Uterus (tissue), 3 donors: ENCODE measurements at regions not wholly inside any gene's neighbourhood (a gene's known extent, or its start where the extent isn't known, plus 50 kb on each side); places are given as distances from the start of the nearest gene placed in this dataset.

ENCODE experiments used
- DNase-seq, 2 donors: peaks; one replicate each; pipeline ENCODE4 v3.0.0-alpha.2; 2019 to 2020
- H3K27ac ChIP-seq, 2 donors: fragments of 200-600 bp; sonication (generic); 1 replicate in 1 of 2; 2 replicates in 1 of 2; pipeline ENCODE4 v1.5.1; 2016 to 2018
- H3K27me3 ChIP-seq, 2 donors: fragments of 200-600 bp; sonication (generic); one replicate each; pipeline ENCODE4 v1.5.1; 2018 to 2019; ENCODE audit warnings: control low read depth in 1 of 2
- H3K36me3 ChIP-seq, 2 donors: fragments of 200-600 bp; sonication (generic); one replicate each; pipeline ENCODE4 v1.5.1; 2019; ENCODE audit warnings: control low read depth in 1 of 2
- H3K4me1 ChIP-seq, 2 donors: fragments of 200-600 bp; sonication (generic); one replicate each; pipeline ENCODE4 v1.5.1; 2018 to 2019; ENCODE audit warnings: control low read depth in 1 of 2
- H3K4me3 ChIP-seq, 2 donors: fragments of 200-600 bp; sonication (generic); 1 replicate in 1 of 2; 2 replicates in 1 of 2; pipeline ENCODE4 v1.5.1; 2018 to 2019; ENCODE audit warnings: mild to moderate bottlenecking in 1 of 2
- H3K9me3 ChIP-seq, 2 donors: fragments of 200-600 bp; sonication (generic); one replicate each; pipeline ENCODE4 v1.5.1; 2019; ENCODE audit warnings: control low read depth in 1 of 2
- CTCF ChIP-seq, 4 experiments: fragments of 200-600 bp in 2 of 4; fragments of 450-650 bp in 2 of 4; sonication (generic) in 2 of 4; IDR thresholded peaks; one replicate each; pipeline ENCODE4 v1.5.1; 2016 to 2019; ENCODE audit warnings: antibody characterized with exemption in 4 of 4, mild to moderate bottlenecking in 2 of 4, moderate library complexity in 1 of 4
- POLR2A ChIP-seq, 2 donors: fragments of 450-650 bp; IDR thresholded peaks; one replicate each; pipeline ENCODE4 v1.6.1; 2016; ENCODE audit warnings: antibody characterized with exemption in 2 of 2, mild to moderate bottlenecking in 1 of 2, moderate library complexity in 1 of 2
- intact Hi-C: fragments of 100-400 bp; cut with DNase I; formaldehyde crosslinking; loops from one replicate; pipeline ENCODE4 v1.15.1; 2023; ENCODE audit warnings: low total_unique reads
- donor health status: DM: yes; HTN: yes; CAD: no.

GRCh38 chr19:31671411-31672035 lies 322.3 kb upstream of the TSHZ3 start:
- H3K4me3 ChIP-seq, result no peak overlapping the region
- no peak for DNase-seq
- H3K36me3 ChIP-seq, result no peaks in the 10 kb centered on the region
- H3K27me3 ChIP-seq, result no peaks in the 10 kb centered on the region
- intact Hi-C loops, result no loop called here
- no peak overlapping the region for H3K27ac ChIP-seq
- H3K9me3 ChIP-seq, result no peaks in the 10 kb centered on the region
- no peak for TF ChIP-seq CTCF (IDR thresholded peaks at IDR 0.05)
- no peak for TF ChIP-seq POLR2A (IDR thresholded peaks at IDR 0.05)
- H3K4me1 ChIP-seq, result no peaks in the 10 kb centered on the region

- intact Hi-C loops, result no loop called here
- no peaks in the 10 kb centered on the region for H3K4me1 ChIP-seq
- no peaks in the 10 kb centered on the region for H3K36me3 ChIP-seq
- no peak for TF ChIP-seq CTCF (IDR thresholded peaks at IDR 0.05)
- TF ChIP-seq POLR2A (IDR thresholded peaks at IDR 0.05), result no peak
- no peak overlapping the region for H3K4me3 ChIP-seq
- no peak overlapping the region for H3K27ac ChIP-seq
- H3K27me3 ChIP-seq, result no peaks in the 10 kb centered on the region
- no peak for DNase-seq
- no peaks in the 10 kb centered on the region for H3K9me3 ChIP-seq
These were observed 325.4 kb upstream of the TSHZ3 start for GRCh38 chr19:31674503-31675192.

GRCh38 chr19:31675193-31675913 lies 326.1 kb upstream of the TSHZ3 start:
- Histone ChIP-seq H3K9me3 (no peaks in the 10 kb centered on the region), H3K36me3 (no peaks in the 10 kb centered on the region), H3K4me3 (no peak overlapping the region), H3K27me3 (no peaks in the 10 kb centered on the region), H3K27ac (no peak overlapping the region), H3K4me1 (no peaks in the 10 kb centered on the region)
- intact Hi-C loops, result no loop called here
- TF ChIP-seq POLR2A (IDR thresholded peaks at IDR 0.05), result no peak
- no peak for TF ChIP-seq CTCF (IDR thresholded peaks at IDR 0.05)
- DNase-seq, result no peak

GRCh38 chr19:31676271-31677004 lies 327.2 kb upstream of the TSHZ3 start:
- Histone ChIP-seq H3K4me3 (no peak overlapping the region), H3K4me1 (no peaks in the 10 kb centered on the region), H3K36me3 (no peaks in the 10 kb centered on the region), H3K27me3 (no peaks in the 10 kb centered on the region), H3K9me3 (no peaks in the 10 kb centered on the region), H3K27ac (no peak overlapping the region)
- no peak for DNase-seq
- TF ChIP-seq CTCF (IDR thresholded peaks at IDR 0.05) (no peak), POLR2A (IDR thresholded peaks at IDR 0.05) (no peak)
- intact Hi-C loops, result no loop called here
